ENCODE measurements at regions not wholly inside any gene's neighbourhood (a gene's known extent, or its start where the extent isn't known, plus 50 kb on each side); places are given as distances from the start of the nearest gene placed in this dataset.

- TF ChIP-seq CTCF (IDR thresholded peaks at IDR 0.05; ENCODE audit: low read depth, low read length) (no peak), EZH2phosphoT487 (IDR thresholded peaks at IDR 0.05; ENCODE audit: low read depth) (no peak)
- Histone ChIP-seq H3K4me1 (ENCODE audit: low read length) (no peaks in the 10 kb centered on the region), H2AFZ (ENCODE audit: low read depth, low read length) (no peak overlapping the region), H3K36me3 (replicated peaks; ENCODE audit: low read depth, low read length) (no peaks in the 10 kb centered on the region), H4K20me1 (ENCODE audit: insufficient read depth, low read length) (no peaks in the 10 kb centered on the region), H3K4me3 (ENCODE audit: low read length) (no peak overlapping the region), H3K9me3 (ENCODE audit: insufficient read depth, low read length) (no peaks in the 10 kb centered on the region), H3K27ac (ENCODE audit: low read length) (no peak overlapping the region), H3K27me3 (ENCODE audit: low read depth, low read length) (peaks cover 5% of the 10 kb centered on the region; the same call in 1 of the 2 replicates), H3K4me2 (ENCODE audit: low read length) (no peak overlapping the region), H3K9ac (ENCODE audit: low read length) (no peak overlapping the region), H3K79me2 (ENCODE audit: low read length) (no peaks in the 10 kb centered on the region)
Observed at GRCh38 chr7:41795276-41795833, 92.5 kb upstream of the INHBA start.

GRCh38 chr7:41793556-41793955 is 90.7 kb upstream of the INHBA start:
- H3K36me3 ChIP-seq (replicated peaks; ENCODE audit: low read depth, low read length), result no peaks in the 10 kb centered on the region
- H3K9ac ChIP-seq (ENCODE audit: low read length), result no peak overlapping the region
- no peak overlapping the region for H3K27ac ChIP-seq (ENCODE audit: low read length)
- TF ChIP-seq CTCF (IDR thresholded peaks at IDR 0.05; ENCODE audit: low read depth, low read length) (no peak), EZH2phosphoT487 (IDR thresholded peaks at IDR 0.05; ENCODE audit: low read depth) (no peak)
- peaks cover 5% of the 10 kb centered on the region; the same call in 1 of the 2 replicates for H3K27me3 ChIP-seq (ENCODE audit: low read depth, low read length)
- H3K79me2 ChIP-seq (ENCODE audit: low read length), result no peaks in the 10 kb centered on the region
- no peak overlapping the region for H2AFZ ChIP-seq (ENCODE audit: low read depth, low read length)
- no peaks in the 10 kb centered on the region for H3K4me1 ChIP-seq (ENCODE audit: low read length)
- no peak overlapping the region for H3K4me2 ChIP-seq (ENCODE audit: low read length)
- H3K9me3 ChIP-seq (ENCODE audit: insufficient read depth, low read length), result no peaks in the 10 kb centered on the region
- no peak overlapping the region for H3K4me3 ChIP-seq (ENCODE audit: low read length)
- H4K20me1 ChIP-seq (ENCODE audit: insufficient read depth, low read length), result no peaks in the 10 kb centered on the region

- Histone ChIP-seq H3K4me2 (ENCODE audit: low read length) (no peak overlapping the region), H3K4me1 (ENCODE audit: low read length) (no peaks in the 10 kb centered on the region), H3K27ac (ENCODE audit: low read length) (no peak overlapping the region), H3K4me3 (ENCODE audit: low read length) (no peak overlapping the region), H3K9ac (ENCODE audit: low read length) (no peak overlapping the region), H3K79me2 (ENCODE audit: low read length) (no peaks in the 10 kb centered on the region), H3K36me3 (replicated peaks; ENCODE audit: low read depth, low read length) (no peaks in the 10 kb centered on the region), H3K27me3 (ENCODE audit: low read depth, low read length) (no peaks in the 10 kb centered on the region), H3K9me3 (ENCODE audit: insufficient read depth, low read length) (no peaks in the 10 kb centered on the region), H2AFZ (ENCODE audit: low read depth, low read length) (no peak overlapping the region), H4K20me1 (ENCODE audit: insufficient read depth, low read length) (no peaks in the 10 kb centered on the region)
- TF ChIP-seq EZH2phosphoT487 (IDR thresholded peaks at IDR 0.05; ENCODE audit: low read depth) (no peak), CTCF (IDR thresholded peaks at IDR 0.05; ENCODE audit: low read depth, low read length) (no peak)
Observed at GRCh38 chr7:41792120-41792519, 89.2 kb upstream of the INHBA start.

- H3K4me3 ChIP-seq (ENCODE audit: low read length), result no peak overlapping the region
- no peak overlapping the region for H2AFZ ChIP-seq (ENCODE audit: low read depth, low read length)
- H3K79me2 ChIP-seq (ENCODE audit: low read length), result no peaks in the 10 kb centered on the region
- no peak for TF ChIP-seq EZH2phosphoT487 (IDR thresholded peaks at IDR 0.05; ENCODE audit: low read depth)
- no peaks in the 10 kb centered on the region for H3K36me3 ChIP-seq (replicated peaks; ENCODE audit: low read depth, low read length)
- H3K4me2 ChIP-seq (ENCODE audit: low read length), result no peak overlapping the region
- no peak overlapping the region for H3K9ac ChIP-seq (ENCODE audit: low read length)
- H3K27ac ChIP-seq (ENCODE audit: low read length), result no peak overlapping the region
- no peaks in the 10 kb centered on the region for H3K27me3 ChIP-seq (ENCODE audit: low read depth, low read length)
- H3K9me3 ChIP-seq (ENCODE audit: insufficient read depth, low read length), result no peaks in the 10 kb centered on the region
- no peaks in the 10 kb centered on the region for H4K20me1 ChIP-seq (ENCODE audit: insufficient read depth, low read length)
- no peaks in the 10 kb centered on the region for H3K4me1 ChIP-seq (ENCODE audit: low read length)
Observed at GRCh38 chr7:41788556-41788955, 85.7 kb upstream of the INHBA start.
